ENCODE measurements at regions not wholly inside any gene's neighbourhood (a gene's known extent, or its start where the extent isn't known, plus 50 kb on each side); places are given as distances from the start of the nearest gene placed in this dataset.
"Not testable (repeated sequence)": the region's sequence is repeated elsewhere in the genome, so short reads cannot be mapped to it uniquely, and the experiment has no call there.

DNA sequence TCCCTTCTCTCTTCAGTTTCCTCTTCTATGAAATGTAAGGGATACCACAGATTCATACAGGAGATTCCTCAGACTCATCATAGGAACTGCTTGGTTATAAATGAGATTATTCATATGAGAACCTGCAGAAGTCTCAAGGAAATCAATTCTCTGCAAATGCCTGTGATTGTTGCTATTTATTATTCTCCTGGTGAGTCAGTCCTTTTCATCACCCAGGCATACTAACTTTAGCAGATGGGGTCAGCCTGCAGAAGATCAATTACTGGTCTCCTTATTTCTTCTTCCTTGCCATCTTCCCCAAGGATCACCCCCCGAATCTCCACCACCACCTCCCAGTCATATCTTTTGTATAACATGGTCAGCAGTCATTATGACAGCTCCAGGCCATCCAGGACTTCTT lies 53.8 kb upstream of the DCP1A start:
- no peak for DNase-seq (ENCODE audit: low read depth in 1 of 2, low spot score in 1 of 2)
- TF ChIP-seq JUND (IDR thresholded peaks at IDR 0.05; ENCODE audit: low read depth), result no peak
- in situ Hi-C loops (cut with HindIII; ENCODE audit: low pct_unique_long_range_greater_than_20kb, low sequenced_read_pairs), result no loop called here

DNA sequence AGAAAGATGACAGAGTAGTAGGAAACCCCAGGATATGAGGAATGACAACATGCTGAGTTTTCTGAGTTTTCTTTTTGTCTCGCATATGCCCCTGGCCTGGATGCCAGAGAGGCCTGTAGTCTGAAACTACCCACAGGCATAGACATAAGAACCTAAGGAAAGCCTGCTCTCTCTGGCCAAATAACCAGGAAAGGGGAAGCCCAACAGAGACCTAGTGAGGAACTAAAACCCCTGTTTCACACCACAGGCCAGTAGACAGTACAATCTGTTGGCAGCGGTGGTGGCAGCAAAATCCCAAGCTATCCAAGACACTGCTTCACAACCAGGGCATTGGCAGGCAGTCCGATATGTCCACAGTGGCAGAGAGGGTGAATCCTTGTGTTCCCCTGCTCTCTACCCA lies 55.0 kb upstream of the DCP1A start:
- no peak for TF ChIP-seq JUND (IDR thresholded peaks at IDR 0.05; ENCODE audit: low read depth)
- in situ Hi-C loops (cut with HindIII; ENCODE audit: low pct_unique_long_range_greater_than_20kb, low sequenced_read_pairs), result no loop called here
- no peak for DNase-seq (ENCODE audit: low read depth in 1 of 2, low spot score in 1 of 2)

DNA sequence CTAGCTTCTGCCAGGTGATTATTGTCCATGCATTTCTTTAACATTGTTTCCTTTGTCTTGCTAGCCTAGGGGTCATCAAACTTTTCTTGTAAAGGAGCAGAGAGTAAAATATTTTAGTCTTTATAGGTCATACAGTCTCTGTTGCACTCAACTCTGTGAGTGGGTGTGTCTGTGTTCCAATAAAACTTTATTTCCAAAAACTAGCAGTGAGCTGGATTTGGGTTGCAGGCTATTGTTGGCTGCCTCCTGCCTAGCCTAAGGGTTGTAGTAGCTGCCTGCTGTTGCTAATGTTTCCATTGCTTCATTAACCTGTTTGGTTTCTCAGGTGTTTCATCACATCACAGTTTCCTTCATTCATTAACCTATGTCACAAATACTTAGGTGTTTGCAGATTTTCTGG lies 64.0 kb upstream of the DCP1A start:
- no peak for TF ChIP-seq JUND (IDR thresholded peaks at IDR 0.05; ENCODE audit: low read depth)
- in situ Hi-C loops (cut with HindIII; ENCODE audit: low pct_unique_long_range_greater_than_20kb, low sequenced_read_pairs), result no loop called here

DNA sequence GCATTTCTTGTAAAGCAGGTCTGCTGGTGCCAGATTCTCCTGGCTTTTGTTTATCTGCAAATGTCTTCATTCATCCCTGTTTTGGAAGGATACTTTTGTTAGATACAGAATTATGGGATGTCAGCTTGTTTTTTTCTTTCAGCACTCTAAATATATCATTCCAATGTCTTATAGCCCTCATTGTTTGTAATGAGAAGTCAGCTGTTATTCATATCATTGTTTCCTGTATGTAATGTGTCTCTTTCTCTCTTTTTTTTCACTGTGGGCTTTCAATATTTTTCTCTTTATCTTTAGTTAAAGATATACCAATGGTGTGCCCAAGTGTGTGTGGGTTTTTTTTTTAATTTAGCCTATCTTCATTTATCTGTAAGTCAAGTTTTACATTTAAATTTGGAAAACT lies 65.6 kb upstream of the DCP1A start:
- no peak for DNase-seq (ENCODE audit: low read depth in 1 of 2, low spot score in 1 of 2)
- TF ChIP-seq JUND (IDR thresholded peaks at IDR 0.05; ENCODE audit: low read depth), result no peak
- in situ Hi-C loops (cut with HindIII; ENCODE audit: low pct_unique_long_range_greater_than_20kb, low sequenced_read_pairs), result no loop called here

More for the DNA sequence above, 64.0 kb upstream of the DCP1A start:
- DNase-seq (ENCODE audit: low read depth in 1 of 2, low spot score in 1 of 2), result no peak

DNA sequence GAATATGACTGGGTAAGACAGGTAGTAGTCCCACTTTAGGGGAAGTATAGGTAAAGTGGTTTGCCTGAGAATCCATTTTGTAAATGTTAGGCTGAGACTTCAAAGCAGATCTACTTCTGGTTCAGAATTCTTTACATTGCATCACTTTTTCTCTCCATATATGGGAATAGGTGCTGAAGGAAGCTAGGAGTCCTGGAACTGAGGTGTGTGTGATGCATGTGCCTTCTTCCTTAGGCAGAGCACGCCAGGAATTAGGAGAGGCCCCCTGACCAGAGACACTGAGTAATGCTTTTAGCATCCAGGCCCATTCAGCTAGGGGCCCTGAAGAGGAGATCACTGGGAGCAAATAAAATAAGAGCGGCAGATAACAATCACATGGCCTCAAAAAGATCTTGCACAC lies 69.2 kb upstream of the DCP1A start:
- TF ChIP-seq JUND (IDR thresholded peaks at IDR 0.05; ENCODE audit: low read depth), result no peak
- no peak for DNase-seq (ENCODE audit: low read depth in 1 of 2, low spot score in 1 of 2)
- in situ Hi-C loops (cut with HindIII; ENCODE audit: low pct_unique_long_range_greater_than_20kb, low sequenced_read_pairs), result no loop called here

DNA sequence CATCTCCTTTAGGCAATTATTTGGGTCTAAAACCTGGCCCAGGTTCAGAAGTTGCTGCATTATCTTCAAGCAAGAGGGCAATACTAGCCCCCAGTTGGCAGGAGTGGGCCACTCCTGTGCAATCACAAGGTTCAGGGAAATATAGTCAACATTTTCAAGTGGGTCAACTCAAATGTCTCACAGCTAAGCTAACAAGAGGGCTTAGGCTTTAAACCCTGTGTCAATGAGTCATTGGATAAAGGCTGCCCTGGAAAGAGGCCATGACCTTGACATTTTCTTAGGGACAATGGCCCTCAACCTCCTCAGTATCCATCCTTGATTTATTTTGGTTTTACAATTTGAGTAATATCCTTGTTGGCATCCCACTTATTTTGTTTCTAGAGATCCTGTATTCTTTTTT lies 73.5 kb upstream of the DCP1A start:
- TF ChIP-seq JUND (IDR thresholded peaks at IDR 0.05; ENCODE audit: low read depth), result no peak
- in situ Hi-C loops (cut with HindIII; ENCODE audit: low pct_unique_long_range_greater_than_20kb, low sequenced_read_pairs), result no loop called here
- DNase-seq (ENCODE audit: low read depth in 1 of 2, low spot score in 1 of 2), result no peak

DNA sequence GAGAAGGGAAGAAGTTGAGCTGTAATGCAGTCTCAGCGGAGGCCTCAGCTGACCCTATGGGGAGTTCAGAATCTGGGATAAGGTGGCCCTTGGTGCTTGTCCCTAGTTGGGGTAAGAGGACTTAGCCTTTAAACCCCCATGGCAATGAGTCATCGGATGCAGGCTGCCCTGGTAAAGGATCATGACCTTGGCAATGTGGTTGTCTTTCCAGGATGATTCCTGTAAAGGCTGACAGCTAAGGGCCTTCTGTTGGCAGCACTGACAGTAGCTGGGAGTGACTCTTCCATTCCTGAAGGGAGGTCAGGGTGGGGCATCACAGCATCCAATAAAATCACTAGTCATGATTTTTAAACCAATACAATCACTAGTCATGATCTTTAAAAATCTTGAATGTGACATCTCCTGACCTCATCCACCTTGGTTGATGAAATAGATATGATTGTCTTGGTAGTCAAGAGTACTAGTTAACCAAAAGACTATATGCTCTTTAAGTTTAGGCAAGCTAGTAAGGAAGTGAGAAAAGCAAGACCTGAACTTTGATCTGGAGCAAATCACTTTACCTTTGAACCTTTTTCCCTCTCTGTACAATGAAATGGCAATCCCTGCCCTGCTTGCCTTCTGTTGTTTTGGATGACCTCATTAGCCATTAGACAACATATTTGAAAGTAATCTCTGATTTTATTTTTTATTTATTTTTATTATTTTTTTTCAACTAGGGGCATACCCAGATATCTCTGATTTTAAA lies 71.3 kb upstream of the CACNA1D start:
- TF ChIP-seq JUND (IDR thresholded peaks at IDR 0.05; ENCODE audit: low read depth), result no peak
- in situ Hi-C loops (cut with HindIII; ENCODE audit: low pct_unique_long_range_greater_than_20kb, low sequenced_read_pairs), result no loop called here
- DNase-seq (ENCODE audit: low read depth in 1 of 2, low spot score in 1 of 2), result no peak

DNA sequence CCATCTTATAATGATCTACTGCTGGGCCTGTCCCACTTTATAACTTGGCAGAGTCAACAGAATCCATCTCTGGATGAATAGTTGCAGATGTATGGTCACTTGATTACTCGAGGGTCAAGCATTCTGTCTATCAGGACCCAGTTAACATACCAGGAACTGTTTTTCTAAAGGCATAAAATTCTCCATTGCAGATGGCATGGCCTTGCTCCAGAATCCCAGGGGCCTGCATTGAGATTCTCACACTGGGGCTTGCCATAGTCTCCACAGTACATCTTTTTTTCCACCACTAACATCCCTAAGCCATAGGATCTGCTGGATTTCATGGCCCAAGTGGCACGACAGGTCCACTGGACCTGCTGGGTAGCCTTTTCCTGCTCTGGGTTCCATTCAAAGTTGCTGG lies 68.5 kb upstream of the CACNA1D start:
- no peak for DNase-seq (ENCODE audit: low read depth in 1 of 2, low spot score in 1 of 2)
- in situ Hi-C loops (cut with HindIII; ENCODE audit: low pct_unique_long_range_greater_than_20kb, low sequenced_read_pairs), result no loop called here
- TF ChIP-seq JUND (IDR thresholded peaks at IDR 0.05; ENCODE audit: low read depth), result no peak

DNA sequence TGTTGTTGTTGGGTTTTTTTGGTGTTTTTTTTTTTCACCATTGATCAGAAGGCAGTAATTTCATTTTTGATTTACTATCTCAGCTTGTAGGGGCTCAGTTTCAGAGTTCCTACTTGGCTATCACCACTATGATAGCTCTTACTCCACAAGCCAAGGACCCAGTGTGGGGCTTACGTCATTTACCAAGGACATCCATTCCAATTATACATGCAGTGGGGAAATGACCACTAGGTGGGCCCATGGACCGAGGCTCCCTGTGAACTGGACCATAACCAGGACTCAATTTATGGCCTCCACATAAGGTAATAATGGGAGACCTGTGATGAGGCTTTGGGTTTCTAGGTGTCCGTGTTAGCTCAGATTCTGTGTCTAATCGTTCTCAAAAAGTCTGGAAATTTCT lies 67.5 kb upstream of the CACNA1D start:
- no peak for TF ChIP-seq JUND (IDR thresholded peaks at IDR 0.05; ENCODE audit: low read depth)
- in situ Hi-C loops (cut with HindIII; ENCODE audit: low pct_unique_long_range_greater_than_20kb, low sequenced_read_pairs), result no loop called here
- peak in 1 of 2 experiments; percentile 19 for DNase-seq (ENCODE audit: low read depth in 1 of 2, low spot score in 1 of 2)

DNA sequence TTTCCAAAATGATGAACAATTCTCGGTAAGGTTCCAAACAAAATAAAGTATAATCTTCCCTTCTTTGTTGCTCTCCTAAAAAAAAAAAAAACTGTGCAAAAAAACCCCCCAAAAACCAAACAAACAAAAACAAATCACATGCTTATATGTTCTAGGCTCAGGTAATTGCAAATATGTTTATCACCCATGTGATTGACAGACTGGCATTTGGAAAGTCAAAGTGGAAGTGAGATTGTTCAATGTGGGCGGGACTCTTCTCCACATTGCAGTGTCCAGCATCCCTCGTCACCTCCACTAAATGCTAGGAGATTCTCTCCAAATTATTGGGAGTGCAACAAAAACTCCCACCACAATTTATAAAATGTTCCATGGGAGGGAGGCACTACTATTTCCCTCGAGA lies 57.6 kb upstream of the CACNA1D start:
- DNase-seq (ENCODE audit: low read depth in 1 of 2, low spot score in 1 of 2), result no peak
- in situ Hi-C loops (cut with HindIII; ENCODE audit: low pct_unique_long_range_greater_than_20kb, low sequenced_read_pairs), result no loop called here
- TF ChIP-seq JUND (IDR thresholded peaks at IDR 0.05; ENCODE audit: low read depth), result no peak

DNA sequence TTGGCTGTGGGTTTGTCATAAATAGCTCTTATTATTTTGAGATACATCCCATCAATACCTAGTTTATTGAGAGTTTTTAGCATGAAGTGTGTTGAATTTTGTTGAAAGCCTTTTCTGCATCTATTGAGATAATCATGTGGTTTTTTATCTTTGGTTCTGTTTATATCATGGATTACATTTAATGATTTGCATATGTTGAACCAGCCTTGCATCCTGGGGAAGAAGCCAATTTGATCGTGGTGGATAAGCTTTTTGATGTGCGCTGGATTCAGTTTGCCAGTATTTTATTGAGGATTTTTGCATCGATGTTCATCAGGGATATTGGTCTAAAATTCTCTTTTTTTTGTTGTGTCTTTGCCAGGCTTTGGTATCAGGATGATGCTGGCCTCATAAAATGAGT lies 51.5 kb upstream of the CACNA1D start:
- in situ Hi-C loops (cut with HindIII; ENCODE audit: low pct_unique_long_range_greater_than_20kb, low sequenced_read_pairs); DNase-seq (ENCODE audit: low read depth in 1 of 2, low spot score in 1 of 2): not testable (repeated sequence)
